ENCODE measurements at regions not wholly inside any gene's neighbourhood (a gene's known extent, or its start where the extent isn't known, plus 50 kb on each side); places are given as distances from the start of the nearest gene placed in this dataset.

DNA sequence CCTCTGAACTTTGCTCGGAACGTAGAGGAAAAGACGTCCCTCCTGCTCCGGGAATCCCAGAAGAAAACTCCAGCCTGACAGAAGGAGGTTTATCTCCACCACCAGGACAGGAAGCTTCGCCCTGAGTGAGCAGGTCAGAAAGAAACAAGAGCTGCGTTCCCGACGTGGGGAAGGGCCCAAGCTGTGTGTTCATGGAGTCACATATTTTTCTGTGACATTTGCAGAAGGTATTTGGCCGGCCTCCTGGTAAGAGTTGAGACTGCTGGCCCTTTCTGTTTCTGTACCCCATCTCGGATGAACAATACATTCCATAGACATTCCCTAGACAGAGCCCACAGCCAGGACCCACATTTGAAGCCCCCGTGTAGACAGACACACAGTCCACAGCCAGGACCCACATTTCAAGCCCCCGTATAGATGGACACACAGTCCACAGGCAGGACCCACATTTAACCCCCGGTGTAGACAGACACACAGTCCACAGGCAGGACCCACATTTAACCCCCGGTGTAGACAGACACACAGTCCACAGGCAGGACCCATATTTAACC is 230.8 kb downstream of the SHOX start:
- H3K36me3 Mint-ChIP-seq (ENCODE audit: low read depth) = no peaks in the 10 kb centered on the region
- no peak for TF ChIP-seq CTCF (conservative IDR thresholded peaks at IDR 0.05)
- H3K4me3 Mint-ChIP-seq = no peak overlapping the region

GRCh38 chrX:859329-859728 is 228.7 kb downstream of the SHOX start:
- no peak overlapping the region for H3K27ac Mint-ChIP-seq (ENCODE audit: unreplicated experiment)

More for the DNA sequence above, 230.8 kb downstream of the SHOX start:
- H3K9me3 Mint-ChIP-seq = no peaks in the 10 kb centered on the region
- no peak overlapping the region for H3K27ac Mint-ChIP-seq (ENCODE audit: unreplicated experiment)
- H3K27me3 Mint-ChIP-seq (ENCODE audit: low read depth) = peaks cover 31% of the 10 kb centered on the region
- no peaks in the 10 kb centered on the region for H3K4me1 Mint-ChIP-seq
- no peak for DNase-seq (ENCODE audit: low read depth, low spot score)

GRCh38 chrX:858542-859078 is 228.0 kb downstream of the SHOX start:
- peaks cover 42% of the 10 kb centered on the region for H3K27me3 Mint-ChIP-seq (ENCODE audit: low read depth)
- H3K4me1 Mint-ChIP-seq = no peaks in the 10 kb centered on the region
- H3K4me3 Mint-ChIP-seq = no peak overlapping the region
- TF ChIP-seq CTCF (conservative IDR thresholded peaks at IDR 0.05) = no peak
- DNase-seq (ENCODE audit: low read depth, low spot score) = no peak
- H3K36me3 Mint-ChIP-seq (ENCODE audit: low read depth) = no peaks in the 10 kb centered on the region
- H3K27ac Mint-ChIP-seq (ENCODE audit: unreplicated experiment) = no peak overlapping the region
- no peaks in the 10 kb centered on the region for H3K9me3 Mint-ChIP-seq

More at GRCh38 chrX:859329-859728, 228.7 kb downstream of the SHOX start:
- no peaks in the 10 kb centered on the region for H3K9me3 Mint-ChIP-seq
- H3K27me3 Mint-ChIP-seq (ENCODE audit: low read depth) = peaks cover 41% of the 10 kb centered on the region
- H3K4me3 Mint-ChIP-seq = no peak overlapping the region
- no peak for DNase-seq (ENCODE audit: low read depth, low spot score)
- no peaks in the 10 kb centered on the region for H3K4me1 Mint-ChIP-seq
- no peak for TF ChIP-seq CTCF (conservative IDR thresholded peaks at IDR 0.05)
- H3K36me3 Mint-ChIP-seq (ENCODE audit: low read depth) = no peaks in the 10 kb centered on the region

DNA sequence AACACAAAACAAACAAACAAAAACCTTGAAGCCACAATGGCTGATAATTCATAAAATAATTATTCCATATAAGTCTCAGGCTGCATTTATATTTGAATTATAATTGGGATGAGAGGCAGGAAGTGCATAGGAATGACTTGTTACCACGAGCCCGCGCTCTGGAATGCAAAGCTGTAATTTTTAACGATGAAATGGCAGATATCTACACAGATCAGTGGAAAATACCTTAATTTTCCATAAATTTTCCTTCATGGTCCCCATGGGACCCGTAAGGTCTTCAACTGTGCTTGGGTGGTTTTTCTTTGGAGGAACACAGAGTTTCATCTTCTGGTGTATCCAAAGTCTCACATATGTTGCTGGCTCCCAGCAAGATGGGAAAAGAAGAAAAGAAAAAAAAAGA is 226.8 kb downstream of the SHOX start:
- no peaks in the 10 kb centered on the region for H3K9me3 Mint-ChIP-seq
- DNase-seq (ENCODE audit: low read depth, low spot score) = no peak

DNA sequence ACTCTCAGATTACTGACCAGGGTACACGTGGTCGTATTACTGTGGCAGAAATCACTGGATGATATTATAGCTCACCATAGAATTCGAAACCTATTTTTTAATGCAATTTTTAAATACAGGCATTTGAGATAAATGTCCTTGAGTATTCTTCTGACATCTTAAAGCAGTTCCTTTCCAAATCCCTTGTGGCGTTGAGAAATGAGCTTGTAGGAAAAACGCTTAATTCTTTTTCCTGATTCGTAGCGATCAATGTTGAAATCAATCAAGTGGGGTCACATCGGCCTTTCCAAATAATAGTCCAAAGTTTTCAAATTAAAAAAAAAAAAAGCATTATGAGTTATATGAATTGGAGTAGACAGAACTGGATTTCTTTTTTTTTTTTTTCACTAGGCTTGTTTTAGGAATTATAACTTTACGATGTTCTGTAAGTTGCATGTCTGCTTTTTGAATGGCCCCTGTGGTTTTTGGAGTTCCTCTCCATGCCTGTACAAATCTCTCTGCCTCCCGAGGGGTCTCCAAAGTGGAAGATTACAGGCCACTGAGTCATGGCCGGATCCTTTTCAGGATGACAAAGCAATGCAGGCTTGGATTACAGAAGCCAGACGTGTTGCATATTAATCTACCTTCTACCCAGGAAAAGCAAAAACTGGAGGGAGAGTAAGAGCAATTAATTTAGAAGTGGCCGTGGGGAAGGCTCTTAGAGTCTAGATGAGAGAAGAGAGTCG is 226.1 kb downstream of the SHOX start:
- Mint-ChIP-seq H3K4me3 (no peak overlapping the region), H3K9me3 (no peaks in the 10 kb centered on the region), H3K27ac (ENCODE audit: unreplicated experiment) (no peak overlapping the region), H3K27me3 (ENCODE audit: low read depth) (peaks cover 39% of the 10 kb centered on the region), H3K36me3 (ENCODE audit: low read depth) (no peaks in the 10 kb centered on the region), H3K4me1 (no peaks in the 10 kb centered on the region)
- DNase-seq (ENCODE audit: low read depth, low spot score) = no peak
- no peak for TF ChIP-seq CTCF (conservative IDR thresholded peaks at IDR 0.05)

More for the DNA sequence above, 226.8 kb downstream of the SHOX start:
- H3K36me3 Mint-ChIP-seq (ENCODE audit: low read depth) = no peaks in the 10 kb centered on the region
- peaks cover 43% of the 10 kb centered on the region for H3K27me3 Mint-ChIP-seq (ENCODE audit: low read depth)
- no peak for TF ChIP-seq CTCF (conservative IDR thresholded peaks at IDR 0.05)
- no peak overlapping the region for H3K27ac Mint-ChIP-seq (ENCODE audit: unreplicated experiment)
- H3K4me1 Mint-ChIP-seq = no peaks in the 10 kb centered on the region
- no peak overlapping the region for H3K4me3 Mint-ChIP-seq
